Right lobe of liver (tissue), 6 donors: ENCODE measurements at regions not wholly inside any gene's neighbourhood (a gene's known extent, or its start where the extent isn't known, plus 50 kb on each side); places are given as distances from the start of the nearest gene placed in this dataset.

Source experiments
- ATAC-seq, 4 donors: fragments of 200-7000 bp; cut with Tn5 transposase; one replicate each; pipeline ENCODE4 v1.9.1; 2020; ENCODE audit warnings: mild to moderate bottlenecking in 4 of 4, moderate library complexity in 4 of 4
- DNase-seq, 3 donors: peaks; one replicate each; pipeline ENCODE4 v3.0.0-alpha.2; 2020
- H3K27ac ChIP-seq, 3 donors: fragments of 200-600 bp; one replicate each; pipeline ENCODE4 v1.8.0; 2022
- H3K27me3 ChIP-seq, 2 donors: fragments of 200-600 bp; one replicate each; pipeline ENCODE4 v1.8.0; 2022
- H3K36me3 ChIP-seq, 4 donors: fragments of 200-600 bp; sonication (generic) in 1 of 4; one replicate each; pipeline versions ENCODE4 v1.5.1 to v1.8.0; 2017 to 2022; ENCODE audit warnings: control low read depth in 1 of 4
- H3K4me1 ChIP-seq, 4 donors: fragments of 200-600 bp; sonication (generic) in 1 of 4; one replicate each; pipeline versions ENCODE4 v1.5.1 to v1.8.0; 2017 to 2022; ENCODE audit warnings: control low read depth in 1 of 4
- H3K4me3 ChIP-seq, 3 donors: fragments of 200-600 bp; one replicate each; pipeline ENCODE4 v1.8.0; 2022
- H3K9me3 ChIP-seq, 4 donors: fragments of 200-600 bp; sonication (generic) in 1 of 4; one replicate each; pipeline versions ENCODE4 v1.5.1 to v1.8.0; 2017 to 2022; ENCODE audit warnings: control low read depth in 1 of 4
- POLR2A ChIP-seq: fragments of 450-650 bp; IDR thresholded peaks from one replicate; pipeline ENCODE4 v1.6.1; 2017; ENCODE audit warnings: antibody characterized with exemption, mild to moderate bottlenecking
- WGBS: methylation state at CpG from one replicate; pipeline ENCODE4 v1.1.6; 2018; ENCODE audit warnings: low coverage, low lambda C conversion rate; ENCODE audit not compliant: insufficient coverage; ENCODE audit errors: missing lambda C conversion rate; 5-methylcytosine and 5-hydroxymethylcytosine counted together
- intact Hi-C, 2 donors: fragments of 100-400 bp; cut with DNase I; formaldehyde crosslinking; loops; one replicate each; pipeline versions ENCODE4 v1.11.2 to v1.14.1; 2022
- TF ChIP-seq, protein P1 (sequence below), 4 donors: fragments of 200-600 bp in 3 of 4; fragments of 450-650 bp in 1 of 4; IDR thresholded peaks; one replicate each; pipeline versions ENCODE4 v1.5.1 to v1.8.0; 2016 to 2022; ENCODE audit warnings: antibody characterized with exemption in 4 of 4, mild to moderate bottlenecking in 2 of 4
- donor health status: DM: no; HTN: yes; CAD: no.
- donor health status: DM: no; HTN: no; CAD: no.
- donor health status: DM: no; HTN: no; CAD: no.
- donor health status: DM: no; HTN: yes; CAD: no.
- donor health status: DM: no; HTN: yes; CAD: no.

DNA sequence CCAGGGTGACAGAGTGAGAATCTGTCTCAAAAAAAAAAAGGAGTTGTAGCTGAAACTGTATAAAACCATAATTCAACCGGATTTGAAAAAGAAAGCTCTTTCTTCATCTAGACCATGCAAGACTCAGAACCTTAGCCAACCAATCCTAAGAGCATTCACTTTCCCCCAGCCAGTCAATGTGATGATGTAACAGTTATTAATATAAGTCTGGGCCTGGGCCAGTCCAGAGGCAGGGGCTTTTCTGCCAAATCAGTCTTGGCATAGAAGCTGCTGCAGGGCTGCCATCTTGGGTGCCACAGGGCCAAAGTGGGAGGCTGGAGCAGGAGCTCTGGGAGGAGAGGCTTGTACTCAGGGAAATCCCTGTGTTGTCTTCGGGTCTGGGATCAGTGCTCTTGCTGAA lies 288.4 kb downstream of the CLIC5 start:
- no peak for ATAC-seq
- DNase-seq = no peak

DNA sequence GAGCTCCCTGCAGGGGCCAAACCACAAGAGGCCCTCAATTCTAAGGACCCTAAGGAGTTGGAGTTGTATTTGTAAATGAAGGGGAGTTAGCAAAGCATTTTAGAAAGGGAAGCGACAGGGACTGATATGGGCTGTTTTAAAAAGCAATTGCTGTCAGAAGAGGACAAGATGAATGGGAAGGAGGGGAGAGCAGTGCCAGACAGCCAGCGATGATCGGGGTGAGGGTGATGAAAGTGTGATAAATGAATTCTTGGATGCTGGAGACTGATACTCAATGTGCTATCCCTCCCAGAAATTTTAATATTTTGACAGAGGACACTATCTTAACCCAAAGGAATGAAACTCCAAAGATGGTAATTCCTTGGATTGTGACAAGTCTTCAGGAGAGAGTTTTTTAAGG lies 289.2 kb downstream of the CLIC5 start:
- H3K4me3 ChIP-seq = no peak overlapping the region
- 68% methylated on average over 2 of the region's 3 CpGs for WGBS
- no peaks in the 10 kb centered on the region for H3K9me3 ChIP-seq
- no peak overlapping the region for H3K27ac ChIP-seq
- no peaks in the 10 kb centered on the region for H3K4me1 ChIP-seq
- H3K27me3 ChIP-seq = no peaks in the 10 kb centered on the region
- DNase-seq (no peak), ATAC-seq (no peak)
- no peak for TF ChIP-seq POLR2A
- TF ChIP-seq, protein P1, sequence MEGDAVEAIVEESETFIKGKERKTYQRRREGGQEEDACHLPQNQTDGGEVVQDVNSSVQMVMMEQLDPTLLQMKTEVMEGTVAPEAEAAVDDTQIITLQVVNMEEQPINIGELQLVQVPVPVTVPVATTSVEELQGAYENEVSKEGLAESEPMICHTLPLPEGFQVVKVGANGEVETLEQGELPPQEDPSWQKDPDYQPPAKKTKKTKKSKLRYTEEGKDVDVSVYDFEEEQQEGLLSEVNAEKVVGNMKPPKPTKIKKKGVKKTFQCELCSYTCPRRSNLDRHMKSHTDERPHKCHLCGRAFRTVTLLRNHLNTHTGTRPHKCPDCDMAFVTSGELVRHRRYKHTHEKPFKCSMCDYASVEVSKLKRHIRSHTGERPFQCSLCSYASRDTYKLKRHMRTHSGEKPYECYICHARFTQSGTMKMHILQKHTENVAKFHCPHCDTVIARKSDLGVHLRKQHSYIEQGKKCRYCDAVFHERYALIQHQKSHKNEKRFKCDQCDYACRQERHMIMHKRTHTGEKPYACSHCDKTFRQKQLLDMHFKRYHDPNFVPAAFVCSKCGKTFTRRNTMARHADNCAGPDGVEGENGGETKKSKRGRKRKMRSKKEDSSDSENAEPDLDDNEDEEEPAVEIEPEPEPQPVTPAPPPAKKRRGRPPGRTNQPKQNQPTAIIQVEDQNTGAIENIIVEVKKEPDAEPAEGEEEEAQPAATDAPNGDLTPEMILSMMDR (IDR thresholded peaks at IDR 0.05) = no peak
- no peaks in the 10 kb centered on the region for H3K36me3 ChIP-seq
- intact Hi-C loops = loop anchor here in 1 of 2 donors (10.0 kb wide), 1 partner anchor 1072 kb away; no protein-coding TSS in a partner anchor

More for the DNA sequence above, 288.4 kb downstream of the CLIC5 start:
- intact Hi-C loops = loop anchor here in 1 of 2 donors (10.0 kb wide), 1 partner anchor 1072 kb away; no protein-coding TSS in a partner anchor
- TF ChIP-seq, protein P1 (IDR thresholded peaks at IDR 0.05) = no peak
- no peak for TF ChIP-seq POLR2A
- Histone ChIP-seq H3K9me3 (no peaks in the 10 kb centered on the region), H3K36me3 (no peaks in the 10 kb centered on the region), H3K27ac (no peak overlapping the region), H3K4me3 (no peak overlapping the region), H3K27me3 (no peaks in the 10 kb centered on the region), H3K4me1 (no peaks in the 10 kb centered on the region)
- WGBS = 93% methylated on average over 2 of the region's 2 CpGs

DNA sequence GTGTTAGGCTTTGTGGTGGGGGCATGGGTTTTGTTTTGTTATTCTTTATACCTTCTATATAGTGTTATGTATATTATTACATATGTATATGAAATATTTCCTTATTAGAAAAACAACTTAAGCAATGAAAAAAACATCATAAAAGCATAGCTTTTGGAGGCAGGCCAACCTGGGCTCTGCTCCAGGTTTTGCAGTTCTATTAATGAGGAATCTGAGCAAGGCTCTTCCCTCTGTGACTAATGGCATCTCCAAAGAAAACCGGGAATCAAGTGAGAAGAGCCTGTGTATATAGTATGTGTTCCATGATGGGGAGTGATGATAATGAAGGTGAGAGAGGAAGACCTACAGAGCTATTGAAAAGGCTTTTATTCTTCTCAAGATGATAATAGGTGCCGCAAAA lies 291.1 kb downstream of the CLIC5 start:
- WGBS = 38% methylated on average over 1 of the region's 2 CpGs
- no peak for DNase-seq

DNA sequence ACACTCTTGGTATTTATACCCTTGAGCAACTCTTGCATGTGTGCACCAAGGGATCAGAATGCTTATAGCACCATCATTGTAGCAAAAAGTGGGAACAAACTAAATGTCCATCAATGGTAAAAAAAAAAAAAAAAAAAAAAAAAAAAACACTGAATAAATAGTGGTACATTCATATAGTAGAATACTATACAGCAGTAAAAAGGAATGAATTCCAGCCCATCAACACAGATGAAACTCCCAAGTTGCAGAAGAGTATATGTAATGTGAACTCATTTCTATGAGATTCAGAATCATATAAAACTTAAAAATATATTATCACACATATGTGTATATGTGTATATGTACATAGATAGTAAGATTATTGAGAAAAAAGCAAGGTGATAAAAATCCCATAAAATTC lies 291.6 kb downstream of the CLIC5 start:
- no peak overlapping the region for H3K4me3 ChIP-seq
- intact Hi-C loops = loop anchor here in 1 of 2 donors (10.0 kb wide), 1 partner anchor 1069 kb away; no protein-coding TSS in a partner anchor
- no peaks in the 10 kb centered on the region for H3K36me3 ChIP-seq
- no peak overlapping the region for H3K27ac ChIP-seq
- no peaks in the 10 kb centered on the region for H3K4me1 ChIP-seq
- no peaks in the 10 kb centered on the region for H3K27me3 ChIP-seq
- no peak for DNase-seq
- H3K9me3 ChIP-seq = no peaks in the 10 kb centered on the region
- no peak for ATAC-seq
- TF ChIP-seq POLR2A = no peak
- TF ChIP-seq, protein P1 (IDR thresholded peaks at IDR 0.05) = no peak

More for the DNA sequence above, 291.1 kb downstream of the CLIC5 start:
- intact Hi-C loops = loop anchor here in 1 of 2 donors (10.0 kb wide), 1 partner anchor 1070 kb away; no protein-coding TSS in a partner anchor
- Histone ChIP-seq H3K36me3 (no peaks in the 10 kb centered on the region), H3K9me3 (no peaks in the 10 kb centered on the region), H3K27me3 (no peaks in the 10 kb centered on the region), H3K4me3 (no peak overlapping the region), H3K4me1 (no peaks in the 10 kb centered on the region), H3K27ac (no peak overlapping the region)
- TF ChIP-seq, protein P1 (IDR thresholded peaks at IDR 0.05) = no peak
- no peak for TF ChIP-seq POLR2A
- ATAC-seq = no peak

DNA sequence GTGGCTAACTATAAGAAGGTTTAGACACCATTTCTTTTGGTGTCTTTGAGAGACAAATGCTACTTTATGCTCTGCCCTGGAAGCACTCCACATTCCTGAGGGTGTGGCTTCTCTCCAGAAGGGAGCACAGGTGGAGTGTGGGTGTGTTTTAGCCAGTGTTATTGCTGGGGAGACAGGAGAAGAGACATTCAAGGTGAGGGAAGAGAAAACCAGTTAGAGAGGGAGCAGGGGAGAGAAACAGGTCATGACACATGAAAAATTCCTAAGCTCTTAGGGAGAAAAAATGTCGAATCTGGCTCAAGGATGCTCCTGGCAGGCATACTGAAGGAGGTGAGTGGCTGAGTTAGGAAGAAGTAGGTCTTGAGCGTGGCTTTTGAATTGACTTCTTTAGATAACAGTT lies 292.8 kb downstream of the CLIC5 start:
- WGBS = 64% methylated on average over 2 of the region's 2 CpGs
- ATAC-seq = no peak
- Histone ChIP-seq H3K4me3 (no peak overlapping the region), H3K27ac (no peak overlapping the region), H3K36me3 (no peaks in the 10 kb centered on the region), H3K9me3 (no peaks in the 10 kb centered on the region), H3K4me1 (no peaks in the 10 kb centered on the region), H3K27me3 (no peaks in the 10 kb centered on the region)
- no peak for DNase-seq
- TF ChIP-seq POLR2A = no peak
- TF ChIP-seq, protein P1 (IDR thresholded peaks at IDR 0.05) = no peak
- intact Hi-C loops = loop anchor here in 1 of 2 donors (10.0 kb wide), 1 partner anchor 1068 kb away; no protein-coding TSS in a partner anchor
